Stimulated activated memory B cell treated with anti-CD40 and anti-IgM and Interleukin-4, amounts not matched to agents 10 μg/mL and 1 μg/mL and 100 μg/mL, for 72 hours (primary cell): ENCODE measurements at regions not wholly inside any gene's neighbourhood (a gene's known extent, or its start where the extent isn't known, plus 50 kb on each side); places are given as distances from the start of the nearest gene placed in this dataset.
"Not testable (repeated sequence)": the region's sequence is repeated elsewhere in the genome, so short reads cannot be mapped to it uniquely, and the experiment has no call there.

Experiments used
- ATAC-seq: fragments of 150-1000 bp; cut with Tn5 transposase; 2 replicates; pipeline ENCODE4 v1.10.0; 2021
- H3K27ac Mint-ChIP-seq: one replicate; pipeline ENCODE4 v1.8.0; 2022; ENCODE audit warnings: mild to moderate bottlenecking, mixed read lengths
- H3K27me3 Mint-ChIP-seq: one replicate; pipeline ENCODE4 v1.8.0; 2022; ENCODE audit warnings: mixed read lengths
- H3K36me3 Mint-ChIP-seq: one replicate; pipeline ENCODE4 v1.8.0; 2022; ENCODE audit warnings: mixed read lengths
- H3K4me1 Mint-ChIP-seq: one replicate; pipeline ENCODE4 v1.8.0; 2022; ENCODE audit warnings: mixed read lengths
- H3K4me3 Mint-ChIP-seq: one replicate; pipeline ENCODE4 v1.8.0; 2022; ENCODE audit warnings: mild to moderate bottlenecking, moderate library complexity, mixed read lengths
- H3K9me3 Mint-ChIP-seq: one replicate; pipeline ENCODE4 v1.8.0; 2022; ENCODE audit warnings: mixed read lengths

DNA sequence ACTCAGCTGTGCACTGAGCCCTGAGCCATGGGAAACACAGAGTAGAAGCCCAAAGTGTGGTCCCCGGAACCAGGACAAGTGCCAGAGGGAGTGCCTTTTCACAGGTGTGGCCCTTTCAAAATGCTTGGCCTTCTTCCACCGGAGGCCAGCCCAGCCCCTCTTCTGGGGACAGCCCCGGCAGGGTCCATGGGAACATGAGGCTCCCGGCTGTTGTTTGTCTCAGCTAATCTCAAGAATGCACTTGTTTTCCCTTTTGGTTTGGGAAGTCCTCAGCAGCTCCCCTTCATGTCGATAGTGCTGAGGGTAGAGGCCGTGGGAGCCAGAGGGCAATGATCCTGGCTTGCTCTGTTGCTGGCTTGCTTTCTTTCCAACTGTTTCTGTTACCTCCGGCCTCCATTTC, 91.1 kb upstream of the MRPS22 start:
- Mint-ChIP-seq H3K36me3 (no peaks in the 10 kb centered on the region), H3K4me3 (no peak overlapping the region), H3K4me1 (no peaks in the 10 kb centered on the region), H3K27me3 (peaks cover 46% of the 10 kb centered on the region), H3K27ac (no peak overlapping the region), H3K9me3 (no peaks in the 10 kb centered on the region)
- ATAC-seq = no peak

DNA sequence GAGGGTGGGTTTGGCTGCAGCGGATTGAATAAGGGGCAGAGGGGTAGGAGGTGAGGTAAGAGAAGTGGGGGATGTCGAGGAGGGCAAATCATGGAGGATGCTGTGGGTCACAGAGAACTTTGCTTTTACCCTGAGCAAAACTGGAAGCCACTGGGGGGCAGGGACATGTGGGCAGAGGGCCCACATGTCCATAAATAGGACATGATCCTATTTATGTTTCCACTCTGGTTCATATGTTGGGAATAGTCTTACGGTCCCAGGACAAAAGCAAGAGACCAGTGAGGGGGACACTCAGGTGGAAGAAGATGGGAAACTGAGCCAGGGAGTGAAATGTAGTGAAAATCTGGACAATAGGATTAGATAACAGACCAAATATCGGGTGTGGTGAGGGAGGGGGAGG, 85.5 kb upstream of the MRPS22 start:
- ATAC-seq = no peak
- H3K9me3 Mint-ChIP-seq = no peaks in the 10 kb centered on the region
- peaks cover 31% of the 10 kb centered on the region for H3K27me3 Mint-ChIP-seq
- H3K4me1 Mint-ChIP-seq = no peaks in the 10 kb centered on the region
- no peak overlapping the region for H3K4me3 Mint-ChIP-seq
- H3K36me3 Mint-ChIP-seq = no peaks in the 10 kb centered on the region
- no peak overlapping the region for H3K27ac Mint-ChIP-seq

DNA sequence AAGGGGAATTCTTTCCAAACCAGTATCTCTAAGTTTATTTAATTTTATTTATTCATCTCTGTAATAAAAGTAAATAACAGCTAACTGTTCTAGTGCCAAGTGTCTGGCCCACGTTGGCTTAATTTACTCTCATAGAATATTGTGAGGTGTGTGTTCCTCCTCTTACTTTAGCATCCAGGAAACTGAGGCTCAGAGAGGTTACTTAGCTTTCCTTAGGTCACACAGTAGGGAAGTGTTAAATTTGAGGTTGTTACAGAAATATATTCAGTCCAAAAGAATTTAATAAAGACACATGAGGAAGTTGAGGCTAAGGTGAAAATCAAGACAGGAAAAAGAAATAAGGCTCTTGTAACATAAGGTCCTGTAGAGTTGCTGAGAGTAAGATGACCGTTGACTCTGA, 84.4 kb upstream of the MRPS22 start:
- no peak overlapping the region for H3K4me3 Mint-ChIP-seq
- no peaks in the 10 kb centered on the region for H3K9me3 Mint-ChIP-seq
- no peak overlapping the region for H3K27ac Mint-ChIP-seq
- ATAC-seq = no peak
- H3K4me1 Mint-ChIP-seq = no peaks in the 10 kb centered on the region
- peaks cover 29% of the 10 kb centered on the region for H3K27me3 Mint-ChIP-seq
- no peaks in the 10 kb centered on the region for H3K36me3 Mint-ChIP-seq

DNA sequence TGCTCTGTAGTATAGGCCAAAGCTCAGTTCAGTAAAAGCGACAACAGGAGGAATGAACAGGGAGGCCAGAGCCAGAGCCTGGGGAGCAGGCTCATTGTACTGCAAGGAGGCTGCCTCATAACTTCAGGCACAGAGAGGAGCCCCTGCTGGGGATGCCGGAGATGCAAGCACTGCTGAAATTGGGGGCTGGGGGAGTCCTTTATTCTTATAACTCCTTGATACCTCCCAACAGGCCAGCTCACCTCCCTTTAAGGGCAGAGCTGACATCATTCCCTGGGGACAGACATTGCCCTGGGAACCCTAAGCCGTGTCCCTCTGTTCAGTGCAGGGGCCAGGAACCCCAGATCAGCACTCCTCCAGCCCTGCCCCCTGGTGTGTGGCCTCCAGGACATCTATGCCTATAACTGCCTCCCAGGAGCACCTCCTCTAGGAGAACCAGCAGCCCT, 83.8 kb upstream of the MRPS22 start:
- Mint-ChIP-seq H3K27me3 (peaks cover 24% of the 10 kb centered on the region), H3K4me3 (no peak overlapping the region), H3K36me3 (no peaks in the 10 kb centered on the region), H3K27ac (no peak overlapping the region), H3K4me1 (no peaks in the 10 kb centered on the region), H3K9me3 (no peaks in the 10 kb centered on the region)
- no peak for ATAC-seq

DNA sequence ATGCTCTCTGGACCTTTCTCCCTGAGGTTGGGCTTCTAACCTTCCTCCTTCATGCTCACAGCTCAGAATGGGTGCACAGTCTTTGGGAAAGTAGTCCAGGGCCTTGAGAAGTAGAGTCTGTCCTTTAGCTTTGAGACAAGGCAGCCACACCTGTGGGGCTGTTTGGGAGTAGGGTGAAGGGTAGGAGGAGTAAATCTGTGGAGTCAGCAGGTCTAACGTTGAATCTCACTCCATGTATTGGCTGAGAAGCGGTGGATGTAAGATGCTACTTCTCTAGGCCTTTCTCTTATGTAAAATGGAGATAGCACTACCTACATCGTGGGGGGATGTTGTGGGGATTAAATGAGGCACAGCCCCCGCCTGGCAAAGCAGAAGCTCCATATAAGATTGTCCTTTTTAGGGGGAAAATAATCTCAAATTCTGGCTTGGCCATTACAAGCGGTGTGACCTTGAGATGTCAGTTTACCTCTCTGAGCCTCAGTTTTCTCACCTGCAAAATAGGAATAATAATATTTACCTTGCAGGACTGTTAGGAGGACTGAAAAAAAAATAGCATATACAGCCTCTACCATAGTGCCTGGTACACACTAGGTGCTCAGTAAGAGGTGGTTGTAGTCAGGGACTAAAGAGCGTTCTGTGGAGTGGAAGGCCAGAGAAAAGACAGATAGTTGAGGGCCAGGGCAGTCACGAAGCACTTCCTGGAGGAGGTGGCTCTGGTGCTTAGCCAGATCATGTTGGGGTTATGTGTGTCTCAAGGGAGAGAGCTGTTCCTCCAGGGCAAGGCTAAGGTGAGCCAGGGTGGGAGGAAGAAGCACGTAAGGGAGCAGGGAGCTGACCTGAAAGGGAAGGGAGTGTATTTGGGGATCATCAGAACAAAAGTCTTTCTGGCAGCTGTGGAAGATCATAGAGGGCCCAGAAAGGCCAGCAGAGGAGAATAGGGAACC, 82.8 kb upstream of the MRPS22 start:
- ATAC-seq = no peak
- Mint-ChIP-seq H3K27ac (no peak overlapping the region), H3K4me1 (no peaks in the 10 kb centered on the region), H3K9me3 (no peaks in the 10 kb centered on the region), H3K36me3 (no peaks in the 10 kb centered on the region), H3K4me3 (no peak overlapping the region), H3K27me3 (peaks cover 24% of the 10 kb centered on the region)

DNA sequence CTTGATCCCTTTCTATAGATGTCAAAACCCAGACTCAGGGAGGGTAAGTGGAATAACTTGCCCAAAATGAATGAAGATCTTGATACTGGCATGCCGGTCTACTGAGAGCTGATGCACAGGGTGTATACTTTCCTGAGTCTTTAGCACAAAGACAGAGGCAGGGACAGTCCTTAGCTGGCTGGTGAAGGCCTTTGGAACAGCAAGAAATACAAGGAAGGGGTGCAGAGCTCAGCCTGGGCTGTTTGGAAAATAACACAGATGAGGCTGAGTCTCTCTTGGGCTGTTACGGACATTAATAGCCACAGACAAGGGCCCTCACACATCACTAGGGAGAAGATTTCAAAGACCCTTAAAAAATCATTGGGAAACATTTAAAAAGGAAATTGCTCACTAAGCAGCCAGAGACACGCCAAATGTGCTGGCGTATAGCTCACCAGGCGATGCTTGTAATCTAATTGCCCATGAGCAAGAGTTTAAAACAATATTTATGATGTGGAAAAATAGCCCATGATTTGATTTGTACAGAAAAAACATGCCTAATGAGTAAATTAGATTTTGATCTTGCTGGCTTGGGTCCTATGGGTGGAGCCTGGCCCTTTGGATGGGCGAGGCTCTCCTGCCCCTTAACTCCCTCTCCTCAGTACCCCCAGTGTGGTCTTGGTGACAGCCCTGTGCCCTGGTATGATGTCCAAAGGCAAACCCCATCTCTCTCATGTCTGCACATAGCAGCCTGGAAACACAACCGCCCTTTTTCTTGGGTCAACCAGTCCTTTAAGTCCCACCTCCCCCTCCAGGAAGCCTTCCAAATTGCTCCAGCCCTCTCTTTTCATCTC, 81.8 kb upstream of the MRPS22 start:
- Mint-ChIP-seq H3K9me3 (no peaks in the 10 kb centered on the region), H3K27me3 (peaks cover 24% of the 10 kb centered on the region), H3K27ac (no peak overlapping the region), H3K36me3 (no peaks in the 10 kb centered on the region), H3K4me3 (no peak overlapping the region), H3K4me1 (no peaks in the 10 kb centered on the region)
- ATAC-seq = no peak

DNA sequence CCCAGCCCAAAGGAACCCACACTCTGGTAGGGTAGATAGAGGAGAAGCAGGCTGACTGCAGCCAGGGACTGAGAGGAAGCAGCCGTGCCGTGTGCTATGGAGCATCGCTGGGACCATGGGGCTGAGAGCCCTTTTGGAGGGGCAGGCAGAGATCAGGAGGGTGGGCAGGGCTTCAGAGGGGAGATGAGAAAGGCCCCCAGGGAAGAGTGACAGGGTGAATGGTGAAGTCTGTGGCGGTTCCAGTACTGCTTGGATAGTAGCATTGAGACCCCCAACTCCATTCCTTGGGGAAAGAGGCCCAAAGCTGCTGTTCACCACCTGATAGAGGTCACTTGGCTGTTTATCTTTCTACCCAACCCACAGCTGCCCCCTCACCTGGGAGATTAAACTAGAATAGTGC, 80.0 kb upstream of the MRPS22 start:
- peaks cover 17% of the 10 kb centered on the region for H3K27me3 Mint-ChIP-seq
- no peak for ATAC-seq
- no peak overlapping the region for H3K27ac Mint-ChIP-seq
- no peak overlapping the region for H3K4me3 Mint-ChIP-seq
- no peaks in the 10 kb centered on the region for H3K36me3 Mint-ChIP-seq
- H3K4me1 Mint-ChIP-seq = no peaks in the 10 kb centered on the region
- no peaks in the 10 kb centered on the region for H3K9me3 Mint-ChIP-seq

DNA sequence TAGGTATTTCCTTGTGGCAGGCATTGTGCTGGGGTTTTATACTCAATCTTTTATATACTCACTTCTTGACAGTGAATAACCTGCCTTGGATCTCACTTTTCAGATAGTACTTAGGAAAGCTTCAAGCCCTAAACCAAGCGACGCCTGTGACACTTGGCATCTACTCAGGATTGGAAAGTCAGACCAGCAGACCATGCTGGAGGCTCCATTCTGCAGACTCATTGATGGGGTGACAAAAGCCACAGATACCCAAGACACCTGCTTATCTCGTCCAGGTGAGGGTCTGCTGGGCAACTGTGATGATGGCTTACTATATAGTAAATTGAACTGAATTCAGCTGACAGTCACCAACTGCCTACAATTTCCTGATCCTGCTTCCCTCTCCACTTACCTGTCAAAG, 79.4 kb upstream of the MRPS22 start:
- Mint-ChIP-seq H3K9me3 (no peaks in the 10 kb centered on the region), H3K27me3 (peaks cover 20% of the 10 kb centered on the region), H3K4me1 (no peaks in the 10 kb centered on the region), H3K36me3 (no peaks in the 10 kb centered on the region), H3K27ac (no peak overlapping the region), H3K4me3 (no peak overlapping the region)
- no peak for ATAC-seq

DNA sequence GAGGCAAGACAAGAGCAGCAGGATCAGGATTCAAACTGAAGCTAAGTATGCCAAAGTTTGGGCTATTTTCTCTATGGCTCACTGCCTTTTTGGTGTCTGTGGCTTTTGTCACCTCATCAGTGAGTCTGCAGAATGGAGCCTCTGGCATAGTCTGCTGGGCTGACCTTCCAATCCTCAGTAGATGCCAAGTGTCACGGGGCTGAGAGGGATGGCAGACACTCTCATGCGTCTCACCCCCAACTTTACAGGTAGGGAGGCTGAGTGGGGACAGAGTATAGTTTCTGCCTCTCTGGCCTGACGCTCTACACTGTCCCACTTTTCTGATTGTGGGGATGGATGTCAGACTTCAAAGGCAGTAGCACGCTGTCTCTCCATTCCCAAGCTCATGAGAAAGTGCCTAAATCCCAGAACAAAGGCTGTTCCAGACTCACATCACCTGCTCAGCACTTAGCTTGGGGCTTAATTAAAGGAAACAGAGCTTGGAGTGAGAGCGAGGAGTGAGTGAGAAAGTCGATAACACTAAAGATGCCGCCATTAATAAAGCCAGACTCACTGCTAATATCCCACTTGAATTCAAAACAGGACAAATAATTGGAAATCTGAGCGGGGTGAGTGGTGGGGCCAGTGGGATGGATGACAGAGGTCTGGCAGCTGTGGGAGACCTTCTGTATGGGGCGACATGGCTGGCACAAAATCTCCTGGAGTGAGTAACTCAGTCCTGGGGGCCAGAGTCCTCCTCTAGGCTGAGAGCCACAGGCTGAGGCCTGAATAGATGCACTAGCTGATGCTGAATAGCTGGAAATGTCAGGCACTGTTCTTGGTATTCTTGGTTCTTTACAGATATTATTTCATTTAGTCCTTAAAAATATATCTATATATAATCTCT, 78.4 kb upstream of the MRPS22 start:
- Mint-ChIP-seq H3K27ac (no peak overlapping the region), H3K27me3 (peaks cover 28% of the 10 kb centered on the region), H3K4me1 (no peaks in the 10 kb centered on the region), H3K36me3 (no peaks in the 10 kb centered on the region), H3K9me3 (no peaks in the 10 kb centered on the region), H3K4me3 (no peak overlapping the region)
- no peak for ATAC-seq

DNA sequence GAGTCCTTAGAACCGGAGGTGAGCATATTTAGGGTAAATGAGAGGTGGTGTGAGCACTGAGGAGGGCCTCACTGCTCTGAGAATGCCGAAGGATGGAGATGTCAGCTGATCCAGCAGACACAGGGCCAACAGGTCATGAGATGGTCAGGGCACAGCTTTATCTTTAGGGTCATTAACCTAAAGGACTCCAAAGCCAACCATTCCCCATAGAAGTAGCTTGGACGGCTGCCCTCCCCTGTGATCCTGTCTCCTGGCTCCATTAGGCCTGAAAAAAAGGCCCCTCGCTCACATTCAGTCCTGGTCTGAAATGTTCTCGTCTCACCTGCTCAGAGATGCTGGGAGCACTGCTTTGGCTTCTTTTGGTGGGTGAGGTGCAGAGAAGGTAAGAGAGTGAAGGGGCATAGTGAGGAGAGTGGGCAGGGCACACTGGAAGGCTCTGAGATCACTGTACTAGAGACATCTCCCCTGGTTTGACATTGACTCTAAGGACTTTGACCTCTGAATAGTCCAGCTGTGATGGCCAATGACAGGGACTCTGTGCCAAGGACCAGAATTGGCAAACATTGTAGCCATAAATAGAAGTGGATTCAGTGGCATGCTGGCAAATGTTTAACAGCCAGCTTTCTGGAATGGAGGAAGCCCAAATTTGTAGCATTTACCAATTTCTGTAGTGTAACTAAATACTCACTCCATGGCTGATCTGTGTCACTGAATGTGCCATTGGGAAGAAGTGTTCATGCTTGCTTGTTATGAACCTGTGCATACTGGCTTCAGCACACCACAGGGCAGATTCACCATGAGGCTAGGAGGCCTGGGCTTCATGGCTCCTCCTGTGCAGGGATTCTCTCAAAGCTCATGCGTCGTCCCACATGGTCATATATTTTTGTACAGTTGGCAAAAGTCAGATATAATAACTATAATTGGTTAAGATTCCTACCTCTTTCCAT, 76.2 kb upstream of the MRPS22 start:
- H3K9me3 Mint-ChIP-seq = peaks cover 3% of the 10 kb centered on the region
- H3K27ac Mint-ChIP-seq = no peak overlapping the region
- no peak for ATAC-seq
- no peak overlapping the region for H3K4me3 Mint-ChIP-seq
- H3K27me3 Mint-ChIP-seq = peaks cover 20% of the 10 kb centered on the region
- H3K4me1 Mint-ChIP-seq = no peaks in the 10 kb centered on the region
- no peaks in the 10 kb centered on the region for H3K36me3 Mint-ChIP-seq

DNA sequence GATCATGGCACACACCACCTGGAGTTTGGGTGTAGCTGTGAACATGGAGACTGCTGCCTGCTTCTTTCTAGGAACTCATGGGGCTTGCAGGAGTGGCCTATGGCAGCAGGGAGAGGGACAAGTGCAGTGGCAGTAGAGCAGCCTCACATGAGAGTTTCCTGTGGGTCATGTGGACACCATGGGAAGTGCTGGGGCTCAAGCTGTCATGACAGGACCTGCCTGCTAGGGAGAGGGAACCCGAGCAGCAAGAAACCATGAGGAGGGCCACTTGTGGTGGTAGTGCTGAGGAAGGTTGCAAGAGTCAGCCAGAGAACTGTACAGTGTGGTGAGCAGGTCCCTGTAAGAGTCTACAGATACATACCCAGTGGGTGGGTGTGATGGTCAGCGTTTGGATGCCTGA, 73.8 kb upstream of the MRPS22 start:
- Mint-ChIP-seq H3K9me3 (peaks cover 3% of the 10 kb centered on the region), H3K27ac (no peak overlapping the region), H3K4me1 (no peaks in the 10 kb centered on the region), H3K4me3 (no peak overlapping the region), H3K36me3 (no peaks in the 10 kb centered on the region), H3K27me3 (peaks cover 29% of the 10 kb centered on the region)
- no peak for ATAC-seq

DNA sequence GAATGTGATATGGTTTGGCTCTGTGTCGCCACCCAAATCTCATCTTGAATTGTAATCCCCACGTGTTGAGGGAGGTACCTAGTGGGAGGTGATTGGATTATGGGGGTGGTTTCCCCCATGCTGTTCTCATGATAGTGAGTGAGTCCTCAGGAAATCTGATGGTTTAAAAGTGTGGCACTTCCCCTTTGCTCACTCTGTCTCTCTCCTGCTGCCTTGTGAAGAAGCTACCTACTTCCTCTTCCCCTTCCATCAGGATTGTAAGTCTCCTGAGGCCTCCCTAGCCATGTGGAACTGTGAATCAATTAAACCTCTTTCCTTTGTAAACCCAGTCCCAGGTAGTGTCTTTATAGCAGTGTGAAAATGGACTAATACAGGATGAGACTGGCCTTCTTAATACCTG, 73.2 kb upstream of the MRPS22 start:
- not testable (repeated sequence) for ATAC-seq, H3K9me3 Mint-ChIP-seq, H3K4me1 Mint-ChIP-seq, H3K4me3 Mint-ChIP-seq, H3K27ac Mint-ChIP-seq, H3K36me3 Mint-ChIP-seq
- peaks cover 32% of the 10 kb centered on the region for H3K27me3 Mint-ChIP-seq

DNA sequence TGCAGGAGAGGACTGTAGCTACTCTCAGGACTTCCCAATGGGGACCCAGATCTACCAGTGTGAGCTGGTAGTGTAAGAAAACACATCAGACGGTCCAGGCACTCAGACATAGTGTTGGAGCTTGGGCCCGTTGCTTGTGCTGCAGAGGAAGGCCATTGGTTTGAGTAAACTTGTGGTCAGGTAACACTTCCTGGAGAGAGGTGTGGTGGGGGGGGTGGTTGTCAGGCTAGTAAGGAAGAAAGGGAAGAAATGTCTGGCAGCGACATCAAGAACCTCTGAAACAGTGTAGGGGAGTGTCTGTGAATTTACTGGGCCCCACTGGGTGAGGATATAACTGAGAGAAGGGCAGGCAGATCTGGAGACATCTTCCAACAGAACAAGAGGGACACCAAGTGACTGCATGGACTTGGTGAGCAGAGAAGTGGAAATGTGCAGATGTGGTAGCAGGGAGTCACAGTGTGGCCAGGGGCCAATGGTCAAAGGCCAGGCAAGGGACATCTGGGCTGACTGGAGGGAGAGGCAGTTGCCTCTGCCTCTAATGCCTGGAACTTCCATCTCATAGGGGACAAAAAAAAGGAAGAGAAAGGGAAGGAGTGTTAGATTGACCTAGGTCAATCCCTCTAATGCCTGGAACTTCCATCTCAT, 63.7 kb upstream of the MRPS22 start:
- H3K36me3 Mint-ChIP-seq = no peaks in the 10 kb centered on the region
- no peak overlapping the region for H3K27ac Mint-ChIP-seq
- H3K27me3 Mint-ChIP-seq = peaks cover 33% of the 10 kb centered on the region
- ATAC-seq = no peak
- H3K9me3 Mint-ChIP-seq = peaks cover 3% of the 10 kb centered on the region
- H3K4me1 Mint-ChIP-seq = no peaks in the 10 kb centered on the region
- H3K4me3 Mint-ChIP-seq = no peak overlapping the region

DNA sequence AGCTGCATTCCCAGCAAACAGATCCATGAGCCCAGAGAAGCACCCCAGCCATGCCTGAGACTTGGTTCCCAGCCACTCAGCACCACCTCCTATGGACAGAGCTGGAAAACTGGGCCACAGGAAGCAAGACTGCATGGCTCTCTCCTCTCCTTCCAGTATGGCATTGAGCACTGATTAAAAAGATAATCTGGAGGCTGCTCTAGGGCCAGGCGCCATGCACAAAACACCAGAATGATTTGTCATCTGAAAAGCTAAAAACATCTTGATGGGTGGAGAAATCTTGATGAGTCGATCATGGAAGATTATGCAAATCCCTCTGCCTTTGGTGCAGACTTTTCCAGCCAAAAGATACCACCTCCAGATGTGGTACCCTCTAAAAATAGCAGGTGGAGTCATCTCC, 62.7 kb upstream of the MRPS22 start:
- H3K27ac Mint-ChIP-seq = no peak overlapping the region
- no peak overlapping the region for H3K4me3 Mint-ChIP-seq
- H3K36me3 Mint-ChIP-seq = no peaks in the 10 kb centered on the region
- H3K4me1 Mint-ChIP-seq = no peaks in the 10 kb centered on the region
- no peak for ATAC-seq
- peaks cover 26% of the 10 kb centered on the region for H3K27me3 Mint-ChIP-seq
- peaks cover 3% of the 10 kb centered on the region for H3K9me3 Mint-ChIP-seq
